ENCODE measurements at regions not wholly inside any gene's neighbourhood (a gene's known extent, or its start where the extent isn't known, plus 50 kb on each side); places are given as distances from the start of the nearest gene placed in this dataset.

- DNase-seq (ENCODE audit: low read depth in 2 of 2) = no peak
Observed at GRCh38 chr12:42690264-42690663, 100.7 kb upstream of the PRICKLE1 start.

- no peak for DNase-seq (ENCODE audit: low read depth in 2 of 2)
Observed at GRCh38 chr12:42689699-42690098, 100.2 kb upstream of the PRICKLE1 start.

GRCh38 chr12:42686514-42687172, 97.1 kb upstream of the PRICKLE1 start:
- DNase-seq (ENCODE audit: low read depth in 2 of 2) = no peak

DNA sequence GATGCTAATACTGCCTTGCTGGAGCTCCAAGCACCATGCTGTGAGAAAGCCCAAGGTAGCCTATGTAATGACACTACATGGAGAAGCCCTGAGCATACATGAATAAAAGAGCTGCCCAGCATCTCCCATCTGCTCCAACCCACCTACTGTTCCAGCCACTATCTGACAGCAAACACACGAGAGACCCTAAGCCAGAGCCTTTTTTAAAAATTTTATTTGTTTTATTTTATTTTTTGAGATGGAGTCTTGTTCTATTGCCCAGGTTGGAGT, 95.2 kb upstream of the PRICKLE1 start:
- DNase-seq (ENCODE audit: low read depth in 2 of 2) = no peak

DNA sequence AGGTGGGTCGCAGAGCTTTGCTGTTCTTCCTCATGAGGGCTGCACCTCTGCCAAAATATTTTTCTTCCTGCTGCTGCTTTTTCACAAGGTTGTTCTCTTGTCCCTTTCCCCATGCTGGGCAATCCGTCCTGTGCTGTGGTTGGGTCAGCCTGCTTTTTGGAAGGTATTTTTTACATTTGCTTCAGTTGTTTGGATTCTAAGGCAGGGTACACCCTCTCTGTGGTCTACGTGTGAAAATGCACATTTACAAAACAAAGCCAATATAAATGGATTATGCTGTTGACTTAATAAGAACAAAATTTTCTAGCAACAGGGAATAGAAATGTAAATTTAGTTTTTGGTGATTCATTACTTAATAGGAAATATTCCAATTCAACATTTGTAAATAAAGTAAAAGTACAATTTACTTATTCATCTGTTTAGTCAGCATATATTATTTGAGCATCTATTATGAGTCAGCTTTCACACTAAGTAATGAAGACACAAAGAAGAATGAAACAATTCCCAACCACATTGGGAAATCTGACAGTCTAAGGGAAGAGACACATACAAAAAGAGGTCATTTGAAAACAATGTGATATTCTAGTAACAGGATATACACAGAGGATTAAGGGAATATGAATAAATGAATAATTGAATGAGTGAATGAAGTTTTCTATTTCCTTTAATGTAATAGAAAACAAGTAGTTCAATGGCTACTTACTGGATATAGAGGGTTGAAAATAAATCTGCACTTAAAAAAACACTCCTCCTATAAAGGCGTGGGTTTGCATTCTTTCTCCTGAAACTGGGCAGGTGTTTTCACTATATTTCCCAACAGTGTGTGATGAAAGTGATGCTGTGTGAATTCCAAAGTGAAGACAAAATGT, 94.6 kb upstream of the PRICKLE1 start:
- no peak for DNase-seq (ENCODE audit: low read depth in 2 of 2)

- no peak for DNase-seq (ENCODE audit: low read depth in 2 of 2)
Observed at GRCh38 chr12:42683266-42683665, 93.7 kb upstream of the PRICKLE1 start.

GRCh38 chr12:42679466-42679865, 89.9 kb upstream of the PRICKLE1 start:
- DNase-seq (ENCODE audit: low read depth in 2 of 2) = no peak

- no peak for DNase-seq (ENCODE audit: low read depth in 2 of 2)
Observed at GRCh38 chr12:42677461-42677860, 87.9 kb upstream of the PRICKLE1 start.

- DNase-seq (ENCODE audit: low read depth in 2 of 2) = no peak
Observed at GRCh38 chr12:42673535-42673934, 84.0 kb upstream of the PRICKLE1 start.

GRCh38 chr12:42670719-42671118, 81.2 kb upstream of the PRICKLE1 start:
- no peak for DNase-seq (ENCODE audit: low read depth in 2 of 2)

GRCh38 chr12:42669553-42669952, 80.0 kb upstream of the PRICKLE1 start:
- DNase-seq (ENCODE audit: low read depth in 2 of 2) = no peak

GRCh38 chr12:42666671-42667243, 77.2 kb upstream of the PRICKLE1 start:
- DNase-seq (ENCODE audit: low read depth in 2 of 2) = no peak

- DNase-seq (ENCODE audit: low read depth in 2 of 2) = no peak
Observed at GRCh38 chr12:42663621-42664020, 74.1 kb upstream of the PRICKLE1 start.

DNA sequence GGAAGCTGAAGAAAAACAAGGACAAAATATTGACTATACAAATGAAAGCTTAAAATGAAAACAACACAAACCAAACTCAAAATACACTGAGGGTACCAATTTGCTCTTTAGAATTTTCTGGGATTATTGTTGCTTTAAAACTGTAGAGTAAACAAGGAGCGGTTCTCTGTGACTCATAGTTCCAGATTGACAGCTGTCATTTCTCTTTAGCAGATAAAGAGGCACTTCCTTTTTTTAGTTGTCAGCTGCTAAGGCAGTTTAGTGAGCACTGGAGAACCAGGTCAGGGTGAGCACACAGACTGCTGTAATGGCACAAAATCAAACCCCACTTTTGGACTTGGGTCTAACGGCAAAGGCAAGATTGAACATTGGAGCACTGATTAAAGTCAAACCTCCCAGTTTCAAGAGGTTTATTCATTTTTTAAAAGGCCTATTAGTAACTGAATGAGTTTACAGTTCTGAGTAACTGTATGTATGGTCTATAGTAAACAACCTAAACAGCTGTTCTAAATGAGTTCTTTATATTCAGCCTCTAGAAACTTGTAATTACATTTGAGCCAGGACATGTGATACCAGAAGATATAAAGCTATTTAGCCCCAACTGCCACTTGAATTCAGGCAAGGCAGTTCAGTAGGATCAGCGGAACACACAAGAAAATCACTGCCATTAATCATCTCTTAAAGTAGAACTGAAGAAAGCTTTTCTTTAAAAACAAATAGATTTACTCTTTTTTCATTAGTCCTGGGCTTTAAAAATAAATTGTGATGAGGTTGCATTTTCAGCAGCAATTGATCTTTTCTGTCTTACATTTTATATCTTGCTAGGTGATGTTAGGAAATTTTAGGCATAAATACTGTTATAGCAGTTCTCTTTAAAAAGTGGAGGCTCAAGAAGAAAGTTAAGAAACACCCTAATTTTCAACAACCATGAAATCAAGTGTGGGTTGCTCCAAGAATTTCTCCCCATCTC, 71.7 kb upstream of the PRICKLE1 start:
- DNase-seq (ENCODE audit: low read depth in 2 of 2) = no peak

- no peak for DNase-seq (ENCODE audit: low read depth in 2 of 2)
Observed at GRCh38 chr12:42660117-42660516, 70.6 kb upstream of the PRICKLE1 start.

DNA sequence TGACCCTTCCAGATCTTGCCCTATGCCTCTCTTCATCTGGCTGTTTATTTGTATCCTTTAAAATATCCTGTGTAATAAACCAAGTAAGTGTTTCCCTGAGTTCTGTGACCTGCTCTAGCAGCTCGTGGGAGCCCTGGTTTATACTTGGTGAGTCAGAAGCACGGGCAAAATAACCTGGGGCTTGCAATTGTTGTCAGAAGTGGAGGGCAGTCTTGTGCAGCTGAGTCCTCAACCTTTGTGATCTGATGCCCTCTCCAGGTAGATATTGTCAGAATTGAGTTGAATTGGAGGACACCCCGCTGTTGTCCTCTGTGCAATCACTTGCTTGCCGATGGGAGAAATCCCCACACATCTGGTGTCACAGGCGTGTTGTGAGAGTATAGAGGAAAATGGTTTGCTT, 62.5 kb upstream of the PRICKLE1 start:
- peak in 1 of 2 donors; percentile 2 for DNase-seq (ENCODE audit: low read depth in 2 of 2)

- no peak for DNase-seq (ENCODE audit: low read depth in 2 of 2)
Observed at GRCh38 chr12:42648061-42648460, 58.5 kb upstream of the PRICKLE1 start.

GRCh38 chr12:42643881-42644579, 54.5 kb upstream of the PRICKLE1 start:
- no peak for DNase-seq (ENCODE audit: low read depth in 2 of 2)

- no peak for DNase-seq (ENCODE audit: low read depth in 2 of 2)
Observed at GRCh38 chr12:42641221-42641885, 51.8 kb upstream of the PRICKLE1 start.

GRCh38 chr12:42640391-42640790, 50.8 kb upstream of the PRICKLE1 start:
- no peak for DNase-seq (ENCODE audit: low read depth in 2 of 2)

GRCh38 chr12:42639556-42639955, 50.0 kb upstream of the PRICKLE1 start:
- DNase-seq (ENCODE audit: low read depth in 2 of 2) = no peak

All from lung microvascular endothelial cell (primary cell).